NCI-H2227 treated with DMSO at 0.1 percent for 48 hours (cell line): ENCODE measurements at regions not wholly inside any gene's neighbourhood (a gene's known extent, or its start where the extent isn't known, plus 50 kb on each side); places are given as distances from the start of the nearest gene placed in this dataset.

Experiments used
- DNase-seq: peaks from one replicate; lab custom pipeline; 2025; lab: John Stamatoyannopoulos, UW

DNA sequence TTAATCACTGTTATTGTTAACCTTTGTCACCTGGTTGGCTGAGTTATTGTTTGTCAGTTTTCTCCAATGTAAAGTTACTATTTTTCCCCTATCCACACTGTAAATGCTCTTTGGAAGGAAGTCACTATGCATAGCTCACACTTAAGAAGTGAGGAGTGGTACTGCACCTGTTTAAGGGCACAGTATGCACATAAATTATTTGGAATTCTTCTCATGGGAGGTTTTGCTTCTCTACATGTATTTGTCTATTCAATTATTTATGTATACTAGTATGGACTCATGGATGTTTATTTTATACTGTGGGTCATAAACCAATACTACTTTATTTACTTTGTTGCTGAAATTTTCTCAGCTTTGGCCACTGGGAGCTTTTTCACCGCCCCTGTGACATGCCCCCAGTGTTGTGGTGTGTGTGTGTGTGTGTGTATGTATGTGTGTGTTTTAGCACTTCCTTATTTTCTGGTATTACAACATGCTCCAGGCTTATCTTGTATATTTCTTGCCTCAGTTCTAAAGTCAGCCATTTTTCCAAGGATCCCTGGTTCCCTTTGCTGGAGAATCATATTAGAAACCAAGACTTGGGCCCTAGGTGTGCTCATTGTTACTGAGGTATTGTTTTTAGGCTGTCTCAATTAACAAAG is 290.5 kb downstream of the KBTBD8 start:
- DNase-seq = no peak

DNA sequence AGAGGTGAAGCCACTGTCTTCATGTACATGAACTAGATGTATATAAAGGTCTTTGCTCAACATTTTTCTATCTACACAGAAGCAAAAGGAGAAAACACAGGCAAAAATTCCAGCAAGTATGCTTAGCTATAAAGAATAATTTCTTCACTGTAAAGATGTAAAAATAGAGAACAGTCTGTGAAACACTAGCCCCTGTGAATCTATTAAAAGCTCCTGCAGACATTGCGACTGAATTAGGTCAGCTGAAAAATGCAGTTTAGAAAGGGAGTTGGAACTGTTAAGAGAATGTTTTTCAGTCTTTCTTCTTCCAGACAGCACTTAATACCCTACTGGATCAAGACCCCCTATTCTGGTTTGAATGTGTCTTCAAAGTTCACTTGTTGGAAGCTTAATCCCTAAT is 291.5 kb downstream of the KBTBD8 start:
- no peak for DNase-seq

DNA sequence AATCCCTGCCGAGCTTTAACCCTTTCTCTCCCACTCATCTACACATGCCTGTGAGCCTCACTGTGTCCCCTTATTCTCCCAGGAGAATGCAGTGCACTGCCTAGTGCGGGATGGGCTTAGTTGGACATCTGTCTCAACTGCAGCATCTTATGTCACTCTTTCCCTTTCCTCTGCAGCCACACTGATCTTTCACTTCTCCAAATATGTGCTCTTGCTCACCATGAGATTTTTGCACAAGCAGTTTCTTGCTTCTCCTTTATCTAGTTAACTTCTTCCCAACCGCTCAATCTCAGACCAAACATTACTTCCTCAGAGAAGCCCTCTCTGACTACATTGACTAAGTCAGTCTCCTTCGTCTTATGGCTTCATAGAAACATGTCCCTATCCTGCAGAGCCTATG is 292.3 kb downstream of the KBTBD8 start:
- DNase-seq = no peak

DNA sequence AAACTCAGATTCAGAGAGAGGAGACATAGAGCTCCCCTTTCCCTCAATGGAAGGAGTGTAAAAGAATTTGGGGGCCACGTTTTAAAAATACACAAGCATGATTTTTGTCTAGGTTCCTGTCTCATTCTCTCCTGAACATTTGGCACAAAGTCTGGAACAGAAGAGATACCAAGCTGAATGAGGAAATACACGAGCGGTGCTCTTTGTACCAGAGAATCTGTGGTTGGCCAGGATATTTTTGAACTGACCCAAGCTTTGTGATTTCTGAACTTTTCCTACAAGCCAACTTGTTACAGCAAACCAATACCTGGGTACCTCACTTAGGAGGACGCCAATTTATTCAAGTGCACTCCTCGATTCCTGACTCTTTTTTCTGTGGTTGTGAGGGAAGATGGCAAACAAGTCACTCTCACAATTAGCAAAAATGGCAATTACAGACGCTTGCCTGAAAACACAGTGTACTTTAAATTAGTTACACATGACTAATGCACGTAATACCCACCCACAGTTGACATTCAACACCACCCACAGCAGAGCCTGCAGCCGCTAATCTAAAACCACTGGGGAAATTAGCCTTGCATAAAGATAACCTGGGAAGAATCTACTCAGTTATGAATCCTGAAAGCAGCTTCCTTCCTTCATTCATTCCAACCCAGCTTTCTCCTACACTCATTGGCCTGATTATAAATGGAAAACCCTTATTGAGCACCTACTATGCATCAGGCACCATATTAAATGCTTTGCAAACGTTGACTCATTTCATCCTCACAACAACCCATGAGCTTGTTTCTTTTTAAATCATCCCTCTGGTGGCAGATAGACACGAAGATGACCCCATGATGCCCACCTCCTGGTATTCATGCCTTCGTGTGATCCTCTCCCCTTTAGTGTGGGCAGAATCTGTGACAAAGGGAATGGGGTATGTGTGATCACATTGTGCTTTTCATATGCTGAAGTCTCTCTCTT is 293.5 kb downstream of the KBTBD8 start:
- DNase-seq = no peak

DNA sequence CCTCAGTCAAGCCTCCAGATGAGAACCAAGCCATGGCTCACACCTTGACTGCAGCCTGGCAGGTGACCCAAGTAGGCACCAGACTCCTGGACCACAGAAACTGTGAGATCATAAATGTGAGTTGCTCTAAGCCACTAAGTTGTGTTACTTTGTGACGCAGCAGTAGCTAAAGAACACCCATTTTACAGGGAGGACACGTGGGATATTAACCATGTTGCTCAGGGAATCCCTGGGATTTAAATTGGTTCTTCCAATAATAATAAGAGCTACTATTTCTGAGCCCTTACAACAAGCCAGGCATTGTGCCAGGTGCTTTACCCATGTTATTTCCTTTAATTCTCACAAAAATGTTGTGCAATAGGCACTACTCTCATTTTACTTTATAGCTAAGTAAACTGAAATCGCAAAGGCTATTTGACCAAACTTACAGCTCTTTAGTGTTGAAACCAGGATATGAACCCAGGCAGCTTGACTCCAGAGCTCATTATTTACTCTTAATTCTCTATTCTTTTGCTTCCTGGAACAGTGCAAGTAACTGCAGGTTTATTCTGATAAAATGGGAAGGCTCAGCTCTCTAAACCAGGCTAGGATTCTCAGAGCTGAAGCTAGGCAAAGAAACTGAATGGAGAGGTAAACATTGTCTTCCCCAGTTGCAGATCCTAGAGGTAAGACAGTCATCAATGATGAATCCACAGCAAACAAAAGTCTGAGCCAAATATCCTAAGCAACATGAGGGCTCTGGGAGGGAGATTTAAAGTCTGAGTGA is 294.4 kb downstream of the KBTBD8 start:
- DNase-seq = no peak

DNA sequence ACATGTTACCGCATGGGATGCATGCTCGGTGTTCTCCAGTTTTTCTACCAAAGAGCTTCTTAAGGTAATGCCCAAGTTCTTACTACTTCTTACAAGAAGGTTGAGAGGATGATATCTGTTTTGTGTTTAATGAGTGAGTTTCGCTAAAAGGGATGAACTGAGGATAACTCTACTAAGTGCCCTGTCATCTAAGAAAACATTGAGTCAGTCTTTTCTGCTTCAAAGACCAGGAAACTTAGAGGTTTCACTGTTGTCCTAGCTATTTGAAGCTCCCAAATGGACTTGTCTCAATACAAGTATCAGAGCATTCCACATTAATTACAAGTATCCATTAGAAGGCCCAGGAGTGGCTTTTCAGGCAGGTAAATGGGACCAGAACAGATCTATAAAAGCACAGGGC is 296.2 kb downstream of the KBTBD8 start:
- no peak for DNase-seq

DNA sequence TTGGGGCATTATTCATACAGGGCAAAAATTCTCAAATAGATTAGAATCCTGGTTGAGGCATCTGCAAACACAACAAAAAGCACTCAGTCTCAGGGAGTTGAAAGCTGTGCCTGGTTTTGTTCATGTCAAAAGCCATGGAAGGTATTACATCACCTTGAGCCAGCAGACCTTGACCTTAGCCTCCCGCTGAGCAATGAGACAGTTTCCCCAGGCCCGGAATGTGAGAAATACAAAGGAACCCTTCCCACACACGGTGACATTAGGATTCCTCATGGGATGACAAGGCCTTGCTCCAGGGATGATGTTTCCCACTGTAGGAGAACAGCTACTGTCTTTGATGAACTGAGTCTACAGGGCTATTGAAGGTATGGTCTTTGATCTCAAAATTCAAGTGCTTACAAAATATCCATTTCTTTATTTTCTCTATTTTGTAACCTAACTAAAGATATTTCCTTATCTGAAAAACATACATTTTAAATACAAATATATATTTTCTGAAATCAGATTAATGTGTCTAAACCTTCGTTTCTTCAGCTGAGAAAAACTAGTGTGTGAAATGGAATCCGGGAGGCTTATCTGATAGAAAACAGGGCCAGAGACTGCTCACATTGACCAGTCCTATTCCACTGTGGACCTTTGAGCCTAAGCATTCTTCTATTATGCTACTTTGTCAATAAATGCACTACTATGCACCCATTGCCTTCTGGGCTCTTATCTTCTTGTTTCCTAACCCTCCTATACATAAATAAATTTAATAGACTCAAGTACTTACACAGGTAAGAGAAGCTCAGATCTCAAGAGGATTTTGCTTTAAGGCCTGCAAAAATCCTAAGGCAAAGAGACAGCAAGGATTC is 298.2 kb downstream of the KBTBD8 start:
- no peak for DNase-seq

DNA sequence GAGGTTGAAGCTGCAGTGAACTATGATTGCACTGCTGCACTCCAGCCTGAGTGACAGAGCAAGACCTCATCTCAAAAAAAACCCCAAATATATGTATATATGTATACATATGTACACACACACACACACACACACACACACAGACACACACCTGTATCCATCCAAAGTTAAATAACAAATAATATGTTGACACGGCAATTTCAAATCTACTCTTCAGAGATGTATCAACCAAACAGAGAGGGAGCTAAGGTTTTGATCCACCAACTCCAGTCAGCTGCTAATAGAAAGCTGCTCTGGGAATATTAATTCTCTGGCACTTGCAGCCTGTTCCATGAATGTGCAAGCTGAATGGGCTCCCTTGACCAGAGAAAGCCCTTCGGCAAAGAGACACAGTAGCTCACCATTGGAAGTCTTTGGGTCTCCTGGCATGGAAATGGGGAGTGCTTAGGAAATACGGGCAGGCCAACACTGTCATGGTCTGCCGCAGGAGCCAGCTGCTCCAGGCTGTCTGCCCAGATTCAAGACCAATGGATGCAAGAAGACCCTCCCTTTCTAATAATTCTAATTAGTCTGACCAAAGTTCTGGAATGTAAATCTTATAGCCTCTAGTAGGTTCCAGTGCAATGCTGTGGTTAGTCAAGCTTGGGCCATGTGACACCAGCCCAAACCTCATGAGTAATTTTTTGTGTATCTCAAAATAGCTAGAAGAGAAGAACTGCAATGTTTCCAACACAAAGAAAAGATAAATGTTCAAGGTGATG is 299.8 kb downstream of the KBTBD8 start:
- no peak for DNase-seq

DNA sequence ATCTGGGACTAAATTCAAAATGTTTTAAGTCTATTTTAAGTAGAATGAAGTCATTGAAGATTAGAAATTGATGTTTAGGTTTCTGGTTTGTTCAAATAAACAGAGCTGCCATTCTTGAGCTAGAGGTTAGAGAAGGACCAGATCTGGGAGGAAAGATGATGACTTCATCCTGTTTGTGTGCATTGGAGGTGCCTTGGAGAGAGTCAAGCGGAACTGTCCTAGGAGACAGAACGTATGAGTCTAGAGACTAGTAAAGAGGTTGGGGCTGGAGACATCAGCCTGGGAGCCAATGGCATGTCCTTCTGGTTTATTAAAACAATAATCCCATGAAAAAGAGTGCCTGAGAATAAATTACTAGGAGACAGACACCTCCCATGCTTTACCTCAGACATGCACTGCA is 303.4 kb downstream of the KBTBD8 start:
- DNase-seq = no peak

DNA sequence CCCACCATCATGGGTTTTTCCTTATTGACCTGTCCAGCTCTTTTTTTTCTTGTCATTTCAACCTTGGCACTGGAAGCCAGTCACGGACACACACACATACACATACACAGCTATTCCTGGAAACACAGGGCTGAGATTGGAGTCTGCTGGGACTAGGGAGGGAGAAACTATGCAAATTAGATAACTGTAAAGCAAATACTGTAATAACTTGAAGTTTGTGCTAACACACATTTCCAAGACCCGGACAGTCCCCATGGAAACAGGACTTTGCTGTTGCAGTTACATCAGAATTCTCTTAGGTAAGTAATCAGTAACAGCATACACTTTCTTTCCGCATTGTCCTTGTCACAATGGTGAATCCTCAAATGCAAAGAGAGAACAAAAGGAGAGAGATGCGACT is 304.4 kb downstream of the KBTBD8 start:
- no peak for DNase-seq

DNA sequence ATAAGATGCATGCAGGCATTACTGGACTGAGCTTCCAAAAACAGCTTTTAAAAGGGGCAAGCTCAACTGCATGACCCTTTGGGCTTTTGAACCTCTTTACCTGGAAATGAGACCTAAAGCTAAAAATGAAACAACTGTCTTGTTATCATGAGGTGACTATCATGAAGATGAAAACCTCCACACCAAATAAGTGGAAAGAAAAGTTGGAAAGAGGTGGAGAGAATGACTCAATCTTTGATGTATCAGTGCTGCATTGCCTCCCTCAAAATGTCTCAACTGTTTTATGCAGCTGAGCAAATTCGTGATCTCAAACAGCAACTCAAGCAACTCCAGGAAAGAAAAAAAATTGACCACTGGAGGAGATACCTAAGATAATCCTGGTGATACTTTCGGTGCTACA is 307.1 kb downstream of the KBTBD8 start:
- DNase-seq = no peak

DNA sequence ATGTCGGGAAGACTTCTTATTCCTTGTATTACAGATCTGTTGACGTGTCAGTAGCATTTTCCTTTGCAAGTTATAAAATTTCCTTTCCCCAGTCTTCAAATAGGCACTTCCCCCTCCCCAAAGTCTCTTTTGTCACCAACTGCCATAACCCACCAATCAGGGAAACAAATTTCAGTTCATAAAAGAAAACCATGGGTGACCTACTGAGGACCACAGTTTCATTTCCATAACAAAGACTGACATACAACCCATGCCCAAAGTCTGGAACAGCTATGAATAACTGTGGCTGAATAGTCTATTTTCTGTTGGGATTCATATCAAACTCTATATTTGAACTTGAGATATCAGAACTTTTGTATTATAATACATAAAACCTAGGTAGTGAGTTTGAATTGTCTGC is 307.8 kb downstream of the KBTBD8 start:
- DNase-seq = no peak

DNA sequence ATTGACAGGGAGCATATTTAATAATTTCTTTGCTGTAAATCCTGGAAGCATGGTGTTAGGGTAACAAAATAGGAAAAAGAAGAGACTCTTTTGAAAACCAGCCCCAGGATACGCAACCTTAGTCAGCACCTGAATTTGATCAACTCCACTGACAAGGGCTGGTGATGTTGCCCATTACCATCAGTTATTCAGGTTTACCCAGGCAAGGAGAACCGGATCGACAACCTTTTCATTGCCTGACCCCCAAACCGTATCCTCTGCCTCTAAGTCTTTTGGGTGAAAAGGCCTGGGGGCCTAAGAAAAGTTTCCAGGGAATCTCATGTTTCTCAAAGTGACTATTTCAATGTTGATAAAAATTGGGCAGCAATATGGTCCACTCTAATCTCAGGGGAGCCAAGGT is 313.3 kb downstream of the KBTBD8 start:
- DNase-seq = no peak

DNA sequence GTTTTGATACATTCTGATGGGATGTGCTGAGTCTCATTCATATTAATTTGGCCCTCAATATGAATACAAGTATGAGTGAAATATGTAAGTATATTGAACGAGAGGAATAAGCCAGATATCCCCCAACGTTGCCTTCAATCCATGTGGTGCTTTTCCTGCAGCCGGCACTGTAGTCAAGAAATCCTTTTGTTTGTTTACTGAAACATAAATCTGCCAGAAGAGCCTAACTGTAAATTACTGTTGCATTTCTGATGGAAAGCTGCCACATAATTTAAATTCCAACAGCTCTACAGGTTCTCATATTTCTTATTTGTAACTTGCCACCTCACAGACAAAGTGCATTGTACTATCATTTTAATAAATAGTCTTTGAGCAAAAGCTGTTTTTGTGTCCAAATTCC is 314.0 kb downstream of the KBTBD8 start:
- no peak for DNase-seq

DNA sequence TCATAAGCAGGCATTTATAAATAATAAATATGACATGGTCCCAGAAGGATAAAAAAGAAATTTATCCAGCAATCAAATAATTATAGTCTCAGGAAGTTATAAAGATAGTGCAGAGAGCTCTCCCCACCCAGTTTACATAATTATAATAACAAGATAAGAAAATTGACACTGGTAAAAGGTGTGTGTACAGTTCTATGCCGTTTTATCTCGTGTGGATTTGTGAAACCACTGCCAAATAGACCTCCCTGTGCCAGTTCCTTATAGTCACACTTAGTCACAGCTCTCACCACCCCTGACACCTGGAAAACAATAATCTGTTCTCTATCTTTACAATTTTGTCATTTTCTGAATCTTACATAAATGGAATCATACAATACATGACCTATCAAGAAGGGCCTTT is 320.1 kb downstream of the KBTBD8 start:
- DNase-seq = no peak

DNA sequence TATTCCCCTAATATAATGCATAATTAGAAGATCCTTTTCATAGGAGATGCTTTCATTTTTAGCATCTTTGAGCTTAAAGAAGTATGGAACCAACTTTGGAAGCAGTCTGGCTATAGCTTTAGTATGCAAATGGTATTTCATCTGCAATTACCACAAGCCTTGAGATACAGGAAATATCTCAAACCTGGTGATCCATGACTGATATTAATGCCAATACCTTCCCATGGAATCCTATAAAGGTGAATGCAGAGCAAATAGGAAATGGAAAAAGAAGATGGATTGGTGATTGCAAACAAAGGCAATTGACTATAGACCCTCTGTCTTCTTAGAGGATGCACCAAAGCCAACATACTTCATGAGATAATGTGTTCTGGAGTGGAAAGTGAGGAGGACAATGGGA is 326.4 kb downstream of the KBTBD8 start:
- DNase-seq = no peak
